NB4 (cell line): ENCODE measurements at regions not wholly inside any gene's neighbourhood (a gene's known extent, or its start where the extent isn't known, plus 50 kb on each side); places are given as distances from the start of the nearest gene placed in this dataset.

Experiments
- POLR2A ChIP-seq: IDR thresholded peaks from 2 replicates; pipeline ENCODE4 v1.6.1; 2011; ENCODE audit warnings: mild to moderate bottlenecking; ENCODE audit not compliant: insufficient read length; ENCODE audit errors: extremely low read depth
- TF ChIP-seq, protein P1 (sequence below): IDR thresholded peaks from one replicate; pipeline ENCODE4 v1.5.1; 2012; ENCODE audit warnings: low read depth, low read length

DNA sequence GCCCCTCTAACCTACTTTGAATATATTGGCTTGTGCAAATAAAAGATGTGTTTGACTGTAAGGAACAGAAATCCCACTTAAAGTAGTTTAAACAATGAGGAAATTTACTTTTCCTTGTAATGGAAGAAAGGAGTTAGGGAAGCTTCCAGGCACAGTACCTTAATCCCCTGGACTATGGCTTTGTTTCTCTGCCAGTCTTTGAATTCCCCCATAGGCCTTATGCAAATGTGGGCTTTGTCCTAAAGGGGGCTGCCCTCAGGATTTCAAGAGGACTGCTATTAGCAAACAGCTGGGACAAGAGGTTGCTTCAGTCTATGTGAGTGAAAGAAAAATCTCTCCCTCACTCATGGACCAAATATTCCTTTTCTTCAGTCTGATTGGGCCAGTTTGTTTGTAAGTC, 255.1 kb upstream of the THSD7B start:
- TF ChIP-seq, protein P1, sequence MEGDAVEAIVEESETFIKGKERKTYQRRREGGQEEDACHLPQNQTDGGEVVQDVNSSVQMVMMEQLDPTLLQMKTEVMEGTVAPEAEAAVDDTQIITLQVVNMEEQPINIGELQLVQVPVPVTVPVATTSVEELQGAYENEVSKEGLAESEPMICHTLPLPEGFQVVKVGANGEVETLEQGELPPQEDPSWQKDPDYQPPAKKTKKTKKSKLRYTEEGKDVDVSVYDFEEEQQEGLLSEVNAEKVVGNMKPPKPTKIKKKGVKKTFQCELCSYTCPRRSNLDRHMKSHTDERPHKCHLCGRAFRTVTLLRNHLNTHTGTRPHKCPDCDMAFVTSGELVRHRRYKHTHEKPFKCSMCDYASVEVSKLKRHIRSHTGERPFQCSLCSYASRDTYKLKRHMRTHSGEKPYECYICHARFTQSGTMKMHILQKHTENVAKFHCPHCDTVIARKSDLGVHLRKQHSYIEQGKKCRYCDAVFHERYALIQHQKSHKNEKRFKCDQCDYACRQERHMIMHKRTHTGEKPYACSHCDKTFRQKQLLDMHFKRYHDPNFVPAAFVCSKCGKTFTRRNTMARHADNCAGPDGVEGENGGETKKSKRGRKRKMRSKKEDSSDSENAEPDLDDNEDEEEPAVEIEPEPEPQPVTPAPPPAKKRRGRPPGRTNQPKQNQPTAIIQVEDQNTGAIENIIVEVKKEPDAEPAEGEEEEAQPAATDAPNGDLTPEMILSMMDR: no peak
- no peak for TF ChIP-seq POLR2A
